GM19239 (cell line): ENCODE measurements at regions not wholly inside any gene's neighbourhood (a gene's known extent, or its start where the extent isn't known, plus 50 kb on each side); places are given as distances from the start of the nearest gene placed in this dataset.
"Not testable (repeated sequence)": the region's sequence is repeated elsewhere in the genome, so short reads cannot be mapped to it uniquely, and the experiment has no call there.

Source experiments
- DNase-seq: peaks from one replicate; pipeline ENCODE4 v3.0.0; 2011; ENCODE audit warnings: low spot score; ENCODE audit not compliant: insufficient read length
- FAIRE-seq: peaks from 2 replicates; lab custom pipeline; 2011; peaks lifted over from hg19 to GRCh38; lab: Jason Lieb, UNC

DNA sequence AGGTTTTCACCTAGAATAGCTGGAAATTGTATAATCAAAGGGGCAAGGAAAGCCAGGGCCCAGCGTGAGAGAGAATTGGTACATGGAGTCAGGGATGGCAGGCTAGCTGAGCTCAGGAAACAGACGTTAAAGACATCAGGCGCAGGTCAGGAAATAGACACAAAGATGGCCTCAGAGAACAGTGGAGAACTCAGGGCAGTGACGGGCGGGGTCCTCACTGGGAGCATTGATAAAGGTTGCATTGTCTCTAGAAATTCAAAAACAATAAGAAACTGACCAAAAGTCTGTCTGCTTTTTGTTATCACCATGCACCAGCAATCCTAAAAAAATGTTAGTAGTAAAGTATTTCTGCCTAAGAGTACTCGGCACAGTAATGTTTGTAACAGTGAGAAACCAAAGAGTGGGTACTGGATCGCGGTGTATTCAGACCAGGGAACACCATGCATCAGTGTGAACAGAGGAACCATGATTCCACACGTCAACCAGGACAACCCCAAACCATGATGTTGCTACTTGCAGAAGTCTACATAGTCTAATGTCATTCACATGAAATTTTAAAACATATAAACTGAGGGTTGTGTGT lies 81.9 kb upstream of the AUTS2 start:
- no peak for FAIRE-seq
- no peak for DNase-seq

- no peak for FAIRE-seq
Observed at GRCh38 chr7:69517985-69518704, 80.1 kb upstream of the AUTS2 start.

GRCh38 chr7:69518705-69519077 lies 79.6 kb upstream of the AUTS2 start:
- no peak for DNase-seq
- no peak for FAIRE-seq

More at GRCh38 chr7:69517985-69518704, 80.1 kb upstream of the AUTS2 start:
- DNase-seq, result no peak

DNA sequence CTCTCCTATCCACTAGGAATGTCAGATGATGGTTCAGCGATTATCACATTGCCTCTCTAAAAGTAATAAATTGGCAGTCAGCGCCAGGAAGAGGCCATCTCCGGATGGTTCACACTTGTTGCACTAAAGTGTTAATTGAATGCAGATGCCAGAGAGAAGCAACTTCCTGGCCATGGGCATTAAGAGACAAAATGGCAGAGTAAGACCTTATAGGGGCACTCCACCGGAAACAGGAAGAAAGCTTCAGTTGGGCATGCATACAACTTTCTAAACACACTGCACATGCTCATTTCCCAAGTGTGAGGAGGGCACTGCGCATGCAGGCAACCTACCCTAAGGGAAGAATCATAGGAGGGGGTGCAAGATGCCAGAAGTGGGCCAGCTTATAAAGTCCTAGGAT lies 71.7 kb upstream of the AUTS2 start:
- FAIRE-seq (no peak), DNase-seq (no peak)

DNA sequence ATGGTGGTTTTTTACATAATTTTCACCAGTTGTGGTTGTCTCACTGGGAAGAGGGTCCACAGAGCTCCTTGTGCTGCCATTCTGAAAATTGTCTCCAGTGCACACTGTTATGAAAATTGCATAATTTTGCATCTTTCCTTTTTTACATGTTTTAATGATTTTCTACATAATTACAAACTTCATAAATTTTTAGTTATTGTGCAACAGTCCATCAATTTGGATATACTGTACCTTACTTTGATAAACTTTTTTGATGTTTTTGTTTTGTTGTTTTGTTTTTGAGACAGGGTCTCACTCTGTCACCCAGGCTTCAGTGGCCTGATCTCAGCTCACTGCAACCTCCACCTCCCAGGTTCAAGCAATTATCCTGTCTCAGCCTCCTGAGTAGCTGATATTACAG lies 70.6 kb upstream of the AUTS2 start:
- no peak for FAIRE-seq

GRCh38 chr7:69531050-69531449 lies 67.2 kb upstream of the AUTS2 start:
- FAIRE-seq, result no peak

More for the DNA sequence above, 70.6 kb upstream of the AUTS2 start:
- DNase-seq, result no peak

GRCh38 chr7:69534461-69535041 lies 63.7 kb upstream of the AUTS2 start:
- no peak for FAIRE-seq

More at GRCh38 chr7:69531050-69531449, 67.2 kb upstream of the AUTS2 start:
- no peak for DNase-seq

DNA sequence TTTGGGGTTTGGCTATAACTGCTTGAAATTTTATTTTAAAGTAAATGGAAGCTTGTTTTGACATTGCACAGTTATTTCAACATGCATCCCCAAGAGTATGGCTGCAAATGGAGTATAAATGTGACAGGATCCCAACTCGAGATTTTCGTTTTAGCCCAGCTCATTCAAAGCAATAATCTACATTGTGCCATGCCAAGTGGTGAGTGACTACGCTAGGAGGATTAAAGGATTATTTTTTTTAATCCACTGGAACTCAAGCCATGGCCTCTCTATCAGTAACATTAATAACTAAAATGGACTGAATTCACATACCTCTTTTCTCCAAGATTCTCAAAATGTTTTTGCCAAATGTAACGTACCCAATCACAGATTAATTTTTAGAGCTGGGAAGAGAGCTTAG lies 60.6 kb upstream of the AUTS2 start:
- DNase-seq (no peak), FAIRE-seq (no peak)

More at GRCh38 chr7:69534461-69535041, 63.7 kb upstream of the AUTS2 start:
- DNase-seq, result no peak

DNA sequence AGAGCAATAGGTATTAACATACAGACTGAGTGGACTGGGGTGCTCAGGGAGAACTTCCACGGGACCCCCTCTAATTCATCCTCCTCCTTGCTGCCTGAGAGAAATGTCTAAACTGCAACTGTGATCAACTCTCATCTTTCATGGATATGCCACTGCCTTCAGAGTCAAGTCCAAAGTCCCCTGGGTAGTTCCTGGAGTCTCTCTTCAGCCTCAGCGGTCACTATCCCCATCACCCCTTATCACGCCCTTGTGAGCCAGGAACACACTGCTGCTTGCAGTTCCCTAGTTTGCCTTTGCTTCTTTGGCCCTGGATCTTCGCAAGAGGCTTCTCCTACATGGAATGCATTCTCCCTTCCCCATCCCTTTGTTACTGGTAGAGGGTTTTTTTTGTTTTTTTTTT lies 58.7 kb upstream of the AUTS2 start:
- DNase-seq (no peak), FAIRE-seq (no peak)

- DNase-seq (no peak), FAIRE-seq (no peak)
Observed at GRCh38 chr7:69540287-69540686, 58.0 kb upstream of the AUTS2 start.

DNA sequence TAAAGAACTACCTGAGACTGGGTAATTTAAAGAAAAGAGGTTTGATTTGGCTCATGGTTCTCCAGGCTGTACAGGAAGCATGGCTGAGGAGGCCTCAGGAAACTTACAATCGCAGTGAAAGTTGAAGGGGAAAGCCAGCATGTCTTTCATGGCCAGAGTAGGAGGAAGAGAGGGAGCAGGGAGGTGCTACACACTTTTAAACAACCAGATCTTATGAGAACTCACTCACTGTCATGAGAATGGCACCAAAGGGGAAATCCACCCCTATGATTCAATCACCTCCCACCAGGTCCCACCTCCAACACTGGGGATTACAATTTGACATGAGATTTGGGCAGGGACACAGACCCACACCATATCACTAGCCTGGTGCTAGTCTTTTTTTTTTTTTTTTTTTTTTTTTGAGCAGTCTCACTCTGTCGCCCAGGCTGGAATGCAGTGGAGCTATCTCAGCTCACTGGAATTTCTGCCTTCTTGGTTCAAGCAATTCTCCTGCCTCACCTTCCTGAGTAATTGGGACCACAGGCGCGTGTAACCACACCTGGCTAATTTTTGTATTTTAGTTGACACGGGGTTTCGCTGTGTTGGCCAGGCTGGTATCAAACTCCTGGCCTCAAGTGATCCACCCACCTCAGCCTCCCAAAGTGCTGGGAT lies 56.4 kb upstream of the AUTS2 start:
- not testable (repeated sequence) for FAIRE-seq, DNase-seq

DNA sequence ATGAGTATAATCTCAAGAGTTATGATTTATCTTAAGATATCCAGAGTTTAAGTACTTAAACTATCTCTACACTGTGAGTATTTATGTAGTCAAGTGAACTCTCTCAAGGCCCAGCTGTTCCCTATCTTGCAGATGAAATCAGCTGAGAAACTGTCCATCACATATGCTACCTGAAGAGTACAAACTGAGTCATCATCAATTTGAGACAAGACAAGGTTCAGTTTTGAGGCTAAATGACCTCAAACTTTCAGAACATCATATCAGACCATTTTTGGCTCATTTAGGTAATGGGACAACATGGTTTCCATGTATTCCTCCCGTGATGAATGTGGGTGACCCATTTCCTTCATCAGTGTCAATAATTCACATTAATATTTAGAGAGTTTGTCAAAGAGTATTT lies 53.1 kb upstream of the AUTS2 start:
- FAIRE-seq, result no peak
- DNase-seq, result no peak
